GM12874 (cell line): ENCODE measurements at regions not wholly inside any gene's neighbourhood (a gene's known extent, or its start where the extent isn't known, plus 50 kb on each side); places are given as distances from the start of the nearest gene placed in this dataset.

Experiments
- CTCF ChIP-seq: IDR thresholded peaks from 2 replicates; pipeline ENCODE4 v1.5.1; 2011; ENCODE audit warnings: low read depth, mild to moderate bottlenecking, control low read depth, low read length, moderate library complexity; ENCODE audit not compliant: insufficient read depth

GRCh38 chr1:24256687-24257086, 62.5 kb upstream of the GRHL3 start:
- no peak for TF ChIP-seq CTCF

- TF ChIP-seq CTCF: no peak
These were observed 63.9 kb upstream of the GRHL3 start for GRCh38 chr1:24255226-24255625.

DNA sequence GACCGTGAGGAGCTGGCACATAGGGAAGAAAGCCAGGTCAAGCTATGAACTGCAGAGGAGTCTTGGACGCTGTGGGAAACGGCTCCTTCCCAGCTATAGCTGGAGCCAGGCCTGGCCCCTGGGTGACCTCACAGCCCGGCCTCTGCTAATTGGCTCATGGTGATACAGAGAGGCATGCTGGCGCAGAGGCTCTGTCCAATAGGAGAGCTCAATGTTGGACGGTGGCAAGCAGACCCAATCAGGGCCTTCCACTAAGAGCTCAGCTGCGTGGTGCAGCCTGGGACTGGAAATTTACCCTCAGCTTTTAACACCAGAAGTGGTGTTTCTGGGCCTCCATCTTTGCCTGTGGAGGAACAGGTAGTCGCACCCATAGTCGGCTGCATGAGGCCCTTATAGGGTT, 64.4 kb upstream of the GRHL3 start:
- TF ChIP-seq CTCF: no peak

GRCh38 chr1:24253571-24253970, 65.6 kb upstream of the GRHL3 start:
- TF ChIP-seq CTCF: peak; percentile 10; the same call in 1 of the 2 replicates

DNA sequence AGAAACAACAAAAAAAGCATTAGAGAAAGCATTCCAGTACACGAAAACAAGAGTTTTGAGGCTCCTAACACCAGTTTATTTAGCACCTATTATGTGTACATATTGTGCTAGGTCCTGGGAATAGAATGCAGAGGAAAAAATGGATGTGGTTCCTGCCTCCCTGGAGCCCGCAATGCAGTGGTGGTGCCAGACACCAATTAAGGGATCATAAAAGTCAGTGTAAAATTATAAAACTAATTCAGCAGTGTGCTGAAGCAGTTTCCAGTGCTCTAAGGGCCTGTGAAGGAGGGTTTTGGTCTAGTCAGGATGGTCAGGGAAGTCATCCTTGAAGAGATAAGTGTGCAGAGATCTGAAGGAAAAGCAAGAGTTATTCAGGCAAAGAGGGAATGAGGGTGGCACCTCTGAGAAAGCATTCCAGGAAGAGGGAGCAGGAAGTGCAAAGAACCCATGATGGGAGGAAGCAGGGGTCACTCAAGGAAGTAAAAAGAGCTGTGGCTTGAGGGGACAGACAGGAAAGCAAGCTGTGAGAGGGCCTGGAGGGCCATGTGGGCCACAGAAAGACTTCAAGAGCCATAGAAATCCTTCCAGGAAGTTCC, 65.2 kb upstream of the IFNLR1 start:
- no peak for TF ChIP-seq CTCF

GRCh38 chr1:24251501-24251900, 64.4 kb upstream of the IFNLR1 start:
- TF ChIP-seq CTCF: no peak

DNA sequence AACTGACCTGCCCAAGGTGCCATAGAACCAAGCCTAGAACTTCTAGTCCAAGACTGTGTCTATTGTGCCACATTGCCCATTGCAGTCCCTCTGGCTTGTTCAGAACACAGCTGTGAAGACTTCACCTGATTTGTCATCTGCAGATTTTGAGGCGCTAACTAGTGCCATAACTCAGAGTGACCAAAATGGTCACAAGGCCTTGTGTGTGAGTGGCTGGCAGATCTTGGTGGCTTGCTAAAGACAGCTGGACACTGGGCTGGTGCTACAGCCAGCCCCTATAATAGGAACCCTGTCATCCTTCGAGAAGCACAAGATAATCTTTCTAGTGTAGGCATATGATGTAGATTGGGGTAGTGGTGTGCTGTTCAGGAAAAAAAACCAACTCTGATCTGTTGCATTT, 63.7 kb upstream of the IFNLR1 start:
- TF ChIP-seq CTCF: no peak

DNA sequence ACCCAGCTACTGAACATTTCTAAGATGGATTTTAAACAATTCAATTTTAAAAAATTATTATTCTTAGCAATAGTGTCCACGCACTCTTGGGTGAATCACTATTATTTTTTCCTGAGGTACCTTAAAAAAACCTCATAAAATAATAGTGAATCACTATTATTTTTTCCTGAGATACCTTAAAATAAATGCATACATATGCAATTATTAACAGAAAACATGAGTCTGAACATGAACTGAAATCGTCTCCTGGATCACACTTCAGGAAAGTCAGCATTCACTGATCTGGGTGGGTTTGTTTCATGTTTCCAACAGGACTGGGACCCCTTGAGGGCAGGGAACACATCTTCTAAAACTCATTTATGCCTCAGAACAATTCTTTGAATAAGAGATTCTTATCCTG, 63.1 kb upstream of the IFNLR1 start:
- no peak for TF ChIP-seq CTCF
